ENCODE measurements at regions not wholly inside any gene's neighbourhood (a gene's known extent, or its start where the extent isn't known, plus 50 kb on each side); places are given as distances from the start of the nearest gene placed in this dataset.

DNA sequence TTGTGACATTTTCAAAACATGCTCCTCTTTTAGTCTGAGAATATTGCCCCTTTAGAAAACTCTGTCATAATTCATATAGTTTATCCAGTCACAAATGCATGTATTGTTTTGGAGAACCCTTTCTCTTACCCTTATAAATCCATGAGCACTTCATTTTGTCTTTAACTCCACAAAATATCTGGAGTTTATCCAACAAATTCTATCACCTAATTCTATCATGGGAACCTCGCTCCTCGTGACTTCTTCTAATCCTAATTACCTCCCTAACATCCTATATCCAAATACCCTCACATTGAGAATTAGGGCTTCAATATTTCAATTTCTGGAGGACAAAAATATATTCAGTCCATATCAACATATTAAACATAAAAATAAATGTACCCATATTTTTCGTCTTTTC is 1565.9 kb downstream of the ARAP2 start:
- CTCF ChIA-PET (ENCODE audit: partially characterized antibody), result interaction anchor here (0.7 kb wide), 1 partner anchor 424 kb away, joined by 3 read pairs; no protein-coding TSS in a partner anchor
- Histone ChIP-seq H3K36me3 (ENCODE audit: control insufficient read depth in 2 of 4, insufficient read depth in 4 of 4, low read length in 3 of 4) (no peaks in the 10 kb centered on the region), H3K56ac (replicated peaks; ENCODE audit: insufficient read length, low read depth, low read length) (no peak overlapping the region), H2BK15ac (ENCODE audit: low read length) (no peak overlapping the region), H2AFZ (ENCODE audit: low read length) (no peak overlapping the region), H3K23me2 (ENCODE audit: low read depth, low read length) (no peaks in the 10 kb centered on the region), H2AK5ac (ENCODE audit: low read depth, low read length) (no peak overlapping the region), H3K9ac (replicated peaks in 1 of 4; ENCODE audit: extremely low read depth in 1 of 4, low read depth in 3 of 4, low read length in 3 of 4) (no peak overlapping the region), H2BK20ac (ENCODE audit: low read length) (no peak overlapping the region), H3K9me3 (ENCODE audit: insufficient read depth in 2 of 2, low read depth in 1 of 2, low read length in 1 of 2) (no peaks in the 10 kb centered on the region), H3K18ac (ENCODE audit: extremely low read depth, low read length) (no peak overlapping the region), H3K4me1 (replicated peaks in 1 of 4; ENCODE audit: control insufficient read depth in 3 of 4, insufficient read depth in 4 of 4, low read length in 3 of 4) (no peaks in the 10 kb centered on the region), H3K14ac (ENCODE audit: insufficient read length) (no peak overlapping the region), H3K27me3 (replicated peaks in 1 of 4; ENCODE audit: control insufficient read depth in 3 of 4, extremely low read depth in 1 of 4, insufficient read depth in 3 of 4, low read length in 3 of 4) (no peaks in the 10 kb centered on the region), H2BK120ac (replicated peaks; ENCODE audit: low read depth, low read length) (no peak overlapping the region), H3K79me1 (ENCODE audit: low read depth, low read length) (no peaks in the 10 kb centered on the region), H4K5ac (ENCODE audit: insufficient read length, low read depth, low read length) (no peak overlapping the region), H3K4me3 (ENCODE audit: extremely low read depth in 1 of 4, insufficient read depth in 2 of 4, low read depth in 3 of 4, low read length in 4 of 4) (no peak overlapping the region), H4K8ac (ENCODE audit: extremely low read depth, insufficient read depth, low read length) (no peak overlapping the region), H3K4ac (replicated peaks; ENCODE audit: insufficient read length, low read depth, low read length) (no peak overlapping the region), H3K23ac (ENCODE audit: insufficient read length) (no peak overlapping the region), H4K91ac (replicated peaks; ENCODE audit: insufficient read length, low read length) (no peak overlapping the region), H2BK5ac (ENCODE audit: low read depth, low read length) (no peak overlapping the region), H3K79me2 (ENCODE audit: control insufficient read depth in 1 of 2, insufficient read depth in 2 of 2, low read length in 2 of 2) (no peaks in the 10 kb centered on the region), H3K4me2 (ENCODE audit: insufficient read depth in 1 of 2, low read depth in 2 of 2, low read length in 2 of 2) (no peak overlapping the region), H3K27ac (ENCODE audit: low read depth, low read length) (no peak overlapping the region), H4K20me1 (replicated peaks in 1 of 2; ENCODE audit: control insufficient read depth in 1 of 2, insufficient read depth in 2 of 2, low read length in 2 of 2) (no peaks in the 10 kb centered on the region), H2BK12ac (ENCODE audit: low read depth, low read length) (no peak overlapping the region)
- no peak for DNase-seq (ENCODE audit: low read depth in 1 of 2, low spot score in 2 of 2)
- POLR2A ChIA-PET (ENCODE audit: partially characterized antibody), result no interaction called here
- no peak for FAIRE-seq
- TF ChIP-seq SP4 (IDR thresholded peaks at IDR 0.05; ENCODE audit: low read length) (no peak), JUND (IDR thresholded peaks at IDR 0.05; ENCODE audit: low read length) (no peak), KDM1A (IDR thresholded peaks at IDR 0.05; ENCODE audit: borderline replicate concordance, low read length) (no peak), GABPA (IDR thresholded peaks at IDR 0.05; ENCODE audit: borderline replicate concordance, insufficient read depth, low read length) (no peak)
- 94 to 100% methylated on average over 2 to 3 of the region's 3 CpGs for WGBS, 2 experiments (ENCODE audit: extremely low coverage in 1 of 2, insufficient coverage in 1 of 2, insufficient read length in 1 of 2, insufficient replicate concordance in 2 of 2, low coverage in 1 of 2, low lambda C conversion rate in 2 of 2, missing lambda C conversion rate in 1 of 2)
